ENCODE measurements at regions not wholly inside any gene's neighbourhood (a gene's known extent, or its start where the extent isn't known, plus 50 kb on each side); places are given as distances from the start of the nearest gene placed in this dataset.

GRCh38 chr3:13711911-13712650, 163.2 kb downstream of the FBLN2 start:
- in situ Hi-C loops (cut with HindIII; ENCODE audit: low pct_unique_long_range_greater_than_20kb, low sequenced_read_pairs): no loop called here
- no peak for DNase-seq (ENCODE audit: low read depth in 1 of 2, low spot score in 1 of 2)
- TF ChIP-seq JUND (IDR thresholded peaks at IDR 0.05; ENCODE audit: low read depth): no peak

GRCh38 chr3:13710251-13710650, 161.3 kb downstream of the FBLN2 start:
- in situ Hi-C loops (cut with HindIII; ENCODE audit: low pct_unique_long_range_greater_than_20kb, low sequenced_read_pairs): no loop called here
- DNase-seq (ENCODE audit: low read depth in 1 of 2, low spot score in 1 of 2): no peak
- no peak for TF ChIP-seq JUND (IDR thresholded peaks at IDR 0.05; ENCODE audit: low read depth)

GRCh38 chr3:13709706-13710105, 160.8 kb downstream of the FBLN2 start:
- in situ Hi-C loops (cut with HindIII; ENCODE audit: low pct_unique_long_range_greater_than_20kb, low sequenced_read_pairs): no loop called here
- DNase-seq (ENCODE audit: low read depth in 1 of 2, low spot score in 1 of 2): no peak
- no peak for TF ChIP-seq JUND (IDR thresholded peaks at IDR 0.05; ENCODE audit: low read depth)

- TF ChIP-seq JUND (IDR thresholded peaks at IDR 0.05; ENCODE audit: low read depth): no peak
- in situ Hi-C loops (cut with HindIII; ENCODE audit: low pct_unique_long_range_greater_than_20kb, low sequenced_read_pairs): no loop called here
- DNase-seq (ENCODE audit: low read depth in 1 of 2, low spot score in 1 of 2): no peak
Measured at GRCh38 chr3:13708871-13709595, 160.1 kb downstream of the FBLN2 start.

- DNase-seq (ENCODE audit: low read depth in 1 of 2, low spot score in 1 of 2): no peak
- in situ Hi-C loops (cut with HindIII; ENCODE audit: low pct_unique_long_range_greater_than_20kb, low sequenced_read_pairs): no loop called here
- no peak for TF ChIP-seq JUND (IDR thresholded peaks at IDR 0.05; ENCODE audit: low read depth)
Measured at GRCh38 chr3:13708301-13708700, 159.4 kb downstream of the FBLN2 start.

GRCh38 chr3:13707456-13707855, 158.5 kb downstream of the FBLN2 start:
- TF ChIP-seq JUND (IDR thresholded peaks at IDR 0.05; ENCODE audit: low read depth): no peak
- no peak for DNase-seq (ENCODE audit: low read depth in 1 of 2, low spot score in 1 of 2)
- in situ Hi-C loops (cut with HindIII; ENCODE audit: low pct_unique_long_range_greater_than_20kb, low sequenced_read_pairs): no loop called here

GRCh38 chr3:13706886-13707285, 158.0 kb downstream of the FBLN2 start:
- DNase-seq (ENCODE audit: low read depth in 1 of 2, low spot score in 1 of 2): no peak
- no peak for TF ChIP-seq JUND (IDR thresholded peaks at IDR 0.05; ENCODE audit: low read depth)
- in situ Hi-C loops (cut with HindIII; ENCODE audit: low pct_unique_long_range_greater_than_20kb, low sequenced_read_pairs): no loop called here

GRCh38 chr3:13706451-13706850, 157.5 kb downstream of the FBLN2 start:
- DNase-seq (ENCODE audit: low read depth in 1 of 2, low spot score in 1 of 2): no peak
- in situ Hi-C loops (cut with HindIII; ENCODE audit: low pct_unique_long_range_greater_than_20kb, low sequenced_read_pairs): no loop called here
- no peak for TF ChIP-seq JUND (IDR thresholded peaks at IDR 0.05; ENCODE audit: low read depth)

GRCh38 chr3:13705702-13706280, 156.9 kb downstream of the FBLN2 start:
- in situ Hi-C loops (cut with HindIII; ENCODE audit: low pct_unique_long_range_greater_than_20kb, low sequenced_read_pairs): no loop called here
- TF ChIP-seq JUND (IDR thresholded peaks at IDR 0.05; ENCODE audit: low read depth): no peak
- DNase-seq (ENCODE audit: low read depth in 1 of 2, low spot score in 1 of 2): no peak

- in situ Hi-C loops (cut with HindIII; ENCODE audit: low pct_unique_long_range_greater_than_20kb, low sequenced_read_pairs): no loop called here
- no peak for DNase-seq (ENCODE audit: low read depth in 1 of 2, low spot score in 1 of 2)
- no peak for TF ChIP-seq JUND (IDR thresholded peaks at IDR 0.05; ENCODE audit: low read depth)
Measured at GRCh38 chr3:13705051-13705450, 156.1 kb downstream of the FBLN2 start.

- no peak for DNase-seq (ENCODE audit: low read depth in 1 of 2, low spot score in 1 of 2)
- TF ChIP-seq JUND (IDR thresholded peaks at IDR 0.05; ENCODE audit: low read depth): no peak
- in situ Hi-C loops (cut with HindIII; ENCODE audit: low pct_unique_long_range_greater_than_20kb, low sequenced_read_pairs): no loop called here
Measured at GRCh38 chr3:13704174-13704573, 155.2 kb downstream of the FBLN2 start.

- in situ Hi-C loops (cut with HindIII; ENCODE audit: low pct_unique_long_range_greater_than_20kb, low sequenced_read_pairs): no loop called here
- no peak for TF ChIP-seq JUND (IDR thresholded peaks at IDR 0.05; ENCODE audit: low read depth)
- no peak for DNase-seq (ENCODE audit: low read depth in 1 of 2, low spot score in 1 of 2)
Measured at GRCh38 chr3:13703071-13703470, 154.1 kb downstream of the FBLN2 start.

- in situ Hi-C loops (cut with HindIII; ENCODE audit: low pct_unique_long_range_greater_than_20kb, low sequenced_read_pairs): no loop called here
- no peak for DNase-seq (ENCODE audit: low read depth in 1 of 2, low spot score in 1 of 2)
- TF ChIP-seq JUND (IDR thresholded peaks at IDR 0.05; ENCODE audit: low read depth): no peak
Measured at GRCh38 chr3:13702286-13702685, 153.4 kb downstream of the FBLN2 start.

Data from T47D (cell line).